ENCODE measurements at regions not wholly inside any gene's neighbourhood (a gene's known extent, or its start where the extent isn't known, plus 50 kb on each side); places are given as distances from the start of the nearest gene placed in this dataset.

- no peak for TF ChIP-seq POLR2A (IDR thresholded peaks at IDR 0.05; ENCODE audit: borderline replicate concordance, extremely low read depth, insufficient read depth, insufficient read length)
- no peak for TF ChIP-seq POLR2AphosphoS5 (IDR thresholded peaks at IDR 0.05; ENCODE audit: low read depth, low read length)
- no peak for TF ChIP-seq RAD21 (IDR thresholded peaks at IDR 0.05; ENCODE audit: low read depth)
- no peak for TF ChIP-seq CTCF (IDR thresholded peaks at IDR 0.05 in 2 of 3, conservative IDR thresholded peaks at IDR 0.05 in 1 of 3; ENCODE audit: borderline replicate concordance in 1 of 3, insufficient read depth in 1 of 3, low read depth in 2 of 3, low read length in 2 of 3)
- TF ChIP-seq ZNF274 (IDR thresholded peaks at IDR 0.05; ENCODE audit: low read depth, low read length): no peak
- TF ChIP-seq ATF3 (IDR thresholded peaks at IDR 0.05): no peak
- TF ChIP-seq SIN3A (IDR thresholded peaks at IDR 0.05; ENCODE audit: low read depth): no peak
- no peak for TF ChIP-seq REST (IDR thresholded peaks at IDR 0.05; ENCODE audit: low read depth)
Measured at GRCh38 chr13:107018285-107018684, 450.3 kb upstream of the ARGLU1 start.
